Heart left ventricle (tissue), 13 donors: ENCODE measurements at regions not wholly inside any gene's neighbourhood (a gene's known extent, or its start where the extent isn't known, plus 50 kb on each side); places are given as distances from the start of the nearest gene placed in this dataset.

Experiments used
- POLR2A ChIP-seq, 2 donors: fragments of 450-650 bp; IDR thresholded peaks; one replicate each; pipeline ENCODE4 v1.6.1; 2017; ENCODE audit warnings: antibody characterized with exemption in 2 of 2, mild to moderate bottlenecking in 2 of 2, moderate library complexity in 2 of 2
- TF ChIP-seq, protein P1 (sequence below), 12 donors: fragments of 200-600 bp; sonication (generic) in 4 of 12; IDR thresholded peaks; one replicate each; pipeline versions ENCODE4 v1.5.0 to v1.8.0; 2018 to 2022; ENCODE audit warnings: antibody characterized with exemption in 12 of 12, mild to moderate bottlenecking in 5 of 12
- donor health status: ischemic (EF 13 %, LVEDD 7.1; RV severe dilation, severe dysfunction).
- donor health status: DM: no; HTN: yes; CAD: no.
- donor health status: DM: no; HTN: no; CAD: no.
- donor health status: ischemic (EF 25% LVEDD 6.9; RV normal size, moderate dysfunction).
- donor health status: ischemic (EF 25% LVEDD 5.7; RV mildly dilated, moderate dysfunction).
- donor health status: ischemic (EF 35%, LVEDD 5.7; RV mildly dilated, moderate dysfunction).
- donor health status: nonischemic (EF 11% LVEDD 7.7; RV severe dilation, severe dysfunction).
- donor health status: DM: yes; HTN: yes; CAD: no.
- donor health status: PGD.
- donor health status: ischemic (EF 29% LVEDD 5.4; RV normal size, mild dysfunction).
- donor health status: nonischemic (EF 23%, LVEDD 6.1; RV moderate dilation, normal function).

DNA sequence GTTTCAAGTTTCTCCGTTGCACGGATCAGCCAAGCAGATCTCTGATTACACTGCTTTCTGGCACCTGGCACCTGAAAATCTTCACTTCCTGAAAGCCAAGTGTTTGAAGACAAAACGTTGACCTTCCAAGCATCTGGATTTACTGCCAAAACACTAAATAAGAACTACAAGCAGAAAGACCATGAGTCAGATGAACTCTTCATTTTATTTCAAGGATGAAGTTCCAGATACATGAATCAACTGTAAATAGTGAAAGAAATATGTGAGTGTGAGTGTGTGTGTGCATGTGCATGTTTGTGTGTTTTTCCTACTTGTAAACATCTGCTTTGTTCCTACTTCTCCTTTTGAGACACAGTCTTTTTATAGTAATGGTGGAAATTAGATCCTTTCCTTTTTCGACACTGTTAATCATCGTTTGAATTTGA, 60.0 kb upstream of the DTNA start:
- TF ChIP-seq, protein P1, sequence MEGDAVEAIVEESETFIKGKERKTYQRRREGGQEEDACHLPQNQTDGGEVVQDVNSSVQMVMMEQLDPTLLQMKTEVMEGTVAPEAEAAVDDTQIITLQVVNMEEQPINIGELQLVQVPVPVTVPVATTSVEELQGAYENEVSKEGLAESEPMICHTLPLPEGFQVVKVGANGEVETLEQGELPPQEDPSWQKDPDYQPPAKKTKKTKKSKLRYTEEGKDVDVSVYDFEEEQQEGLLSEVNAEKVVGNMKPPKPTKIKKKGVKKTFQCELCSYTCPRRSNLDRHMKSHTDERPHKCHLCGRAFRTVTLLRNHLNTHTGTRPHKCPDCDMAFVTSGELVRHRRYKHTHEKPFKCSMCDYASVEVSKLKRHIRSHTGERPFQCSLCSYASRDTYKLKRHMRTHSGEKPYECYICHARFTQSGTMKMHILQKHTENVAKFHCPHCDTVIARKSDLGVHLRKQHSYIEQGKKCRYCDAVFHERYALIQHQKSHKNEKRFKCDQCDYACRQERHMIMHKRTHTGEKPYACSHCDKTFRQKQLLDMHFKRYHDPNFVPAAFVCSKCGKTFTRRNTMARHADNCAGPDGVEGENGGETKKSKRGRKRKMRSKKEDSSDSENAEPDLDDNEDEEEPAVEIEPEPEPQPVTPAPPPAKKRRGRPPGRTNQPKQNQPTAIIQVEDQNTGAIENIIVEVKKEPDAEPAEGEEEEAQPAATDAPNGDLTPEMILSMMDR (IDR thresholded peaks at IDR 0.05), result no peak
- no peak for TF ChIP-seq POLR2A (IDR thresholded peaks at IDR 0.05)
